ES-I3 (cell line): ENCODE measurements at regions not wholly inside any gene's neighbourhood (a gene's known extent, or its start where the extent isn't known, plus 50 kb on each side); places are given as distances from the start of the nearest gene placed in this dataset.
"Not testable (repeated sequence)": the region's sequence is repeated elsewhere in the genome, so short reads cannot be mapped to it uniquely, and the experiment has no call there.

ENCODE experiments used
- H3K36me3 ChIP-seq: 2 replicates; pipeline ENCODE4 v1.6.1; 2013; ENCODE audit warnings: mild to moderate bottlenecking, low read length, control low read depth, moderate library complexity; ENCODE audit not compliant: insufficient read depth
- H3K4me1 ChIP-seq: 2 replicates; pipeline ENCODE4 v1.6.1; 2013; ENCODE audit warnings: mild to moderate bottlenecking, control low read depth, low read length; ENCODE audit not compliant: insufficient read depth
- H3K9ac ChIP-seq: 2 replicates; pipeline ENCODE4 v1.6.1; 2013; ENCODE audit warnings: low read depth, mild to moderate bottlenecking, low read length, moderate library complexity
- H3K9me3 ChIP-seq: 2 replicates; pipeline ENCODE4 v1.6.1; 2013; ENCODE audit warnings: mild to moderate bottlenecking, low read length, moderate library complexity; ENCODE audit not compliant: control insufficient read depth, insufficient read depth

DNA sequence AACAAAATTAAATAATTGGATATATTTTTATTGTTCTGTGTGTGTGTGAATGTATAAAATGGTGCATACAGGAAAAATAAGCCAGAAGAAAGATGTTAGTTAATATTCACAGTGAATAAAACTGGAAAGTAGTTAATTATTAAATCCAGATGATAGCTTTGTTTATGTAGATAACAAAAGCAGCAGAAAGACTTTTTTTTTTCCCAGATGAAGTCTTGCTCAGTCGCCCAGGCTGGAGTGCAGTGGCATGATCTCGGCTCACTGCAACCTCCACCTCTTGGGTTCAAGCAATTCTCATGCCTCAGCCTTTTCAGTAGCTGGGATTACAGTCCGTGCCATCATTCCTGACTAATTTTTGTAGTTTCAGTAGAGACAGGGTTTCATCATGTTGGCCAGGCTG lies 140.1 kb downstream of the ZNF486 start:
- Histone ChIP-seq H3K9me3 (no peaks in the 10 kb centered on the region), H3K9ac (no peak overlapping the region), H3K36me3 (no peaks in the 10 kb centered on the region), H3K4me1 (no peaks in the 10 kb centered on the region)

DNA sequence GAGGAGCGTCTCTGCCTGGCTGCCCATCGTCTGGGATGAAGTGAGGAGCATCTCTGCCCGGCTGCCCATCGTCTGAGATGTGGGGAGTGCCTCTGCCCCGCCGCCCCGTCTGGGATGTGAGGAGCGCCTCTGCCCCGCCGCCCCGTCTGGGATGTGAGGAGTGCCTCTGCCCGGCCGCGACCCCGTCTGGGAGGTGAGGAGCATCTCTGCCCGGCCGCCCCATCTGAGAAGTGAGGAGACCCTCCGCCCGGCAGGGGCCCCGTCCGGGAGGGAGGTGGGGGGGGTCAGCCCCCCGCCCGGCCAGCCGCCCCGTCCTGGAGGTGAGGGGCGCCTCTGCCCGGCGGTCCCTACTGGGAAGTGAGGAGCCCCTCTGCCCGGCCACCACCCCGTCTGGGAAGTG lies 129.3 kb downstream of the ZNF486 start:
- not testable (repeated sequence) for H3K9me3 ChIP-seq, H3K36me3 ChIP-seq, H3K9ac ChIP-seq, H3K4me1 ChIP-seq

DNA sequence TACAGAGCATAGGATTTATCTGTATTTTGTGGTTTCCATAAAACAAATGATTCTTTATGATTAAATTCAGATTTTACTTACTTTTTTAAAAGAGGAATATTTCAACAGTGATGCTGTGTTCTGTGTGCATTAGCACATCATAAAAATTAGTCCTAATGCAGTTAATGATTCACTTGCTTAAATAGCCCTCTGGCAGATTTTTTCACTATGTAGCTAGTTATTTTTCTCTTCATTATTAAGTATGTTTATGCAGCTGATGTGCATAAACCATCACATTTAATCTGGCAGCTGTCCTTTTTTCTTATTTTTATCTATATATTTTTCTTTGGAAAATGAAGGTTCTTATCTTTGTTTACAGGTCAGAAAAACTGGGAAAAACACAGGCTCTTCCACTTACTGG lies 127.2 kb downstream of the ZNF486 start:
- Histone ChIP-seq H3K36me3 (no peaks in the 10 kb centered on the region), H3K9me3 (no peaks in the 10 kb centered on the region), H3K9ac (no peak overlapping the region), H3K4me1 (no peaks in the 10 kb centered on the region)

DNA sequence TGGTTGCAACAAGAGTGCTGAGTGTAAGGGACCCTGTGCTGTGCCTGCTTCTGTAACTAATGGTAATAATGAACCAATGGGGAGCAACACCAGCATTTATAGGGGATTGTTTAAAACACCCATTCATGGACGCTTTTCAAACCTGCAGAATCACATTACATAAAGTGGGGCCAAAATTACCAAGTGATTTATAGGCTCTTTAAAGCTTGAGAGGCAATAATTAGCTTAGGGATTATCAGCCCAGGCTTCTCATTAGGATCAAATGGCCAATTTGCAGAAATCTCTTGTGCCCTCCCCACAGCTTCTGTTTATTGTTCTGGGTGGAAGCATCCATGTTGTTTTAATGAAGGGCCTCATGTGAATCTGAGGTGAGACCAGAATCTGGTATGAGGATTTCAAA lies 125.5 kb downstream of the ZNF486 start:
- not testable (repeated sequence) for H3K36me3 ChIP-seq, H3K4me1 ChIP-seq, H3K9ac ChIP-seq, H3K9me3 ChIP-seq

DNA sequence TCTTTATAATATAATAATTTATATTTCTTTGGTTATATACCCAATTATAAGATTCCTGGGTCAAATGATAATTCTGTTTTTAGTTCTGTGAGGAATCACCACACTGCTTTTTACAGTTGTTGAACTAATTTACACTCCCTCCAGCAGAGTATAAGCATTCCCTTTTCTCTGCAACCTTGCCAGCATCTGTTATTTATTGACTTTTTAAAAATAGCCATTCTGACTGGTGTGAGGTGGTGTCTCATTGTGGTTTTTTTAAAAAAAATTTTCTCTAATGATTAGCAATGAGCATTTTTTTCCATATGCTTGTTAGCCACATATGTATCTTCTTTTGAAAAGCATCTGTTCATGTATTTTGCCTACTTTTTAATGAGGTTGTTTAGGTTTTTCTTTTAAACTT lies 122.2 kb downstream of the ZNF486 start:
- Histone ChIP-seq H3K9me3 (no peaks in the 10 kb centered on the region), H3K36me3 (no peaks in the 10 kb centered on the region), H3K4me1 (no peaks in the 10 kb centered on the region), H3K9ac (no peak overlapping the region)

DNA sequence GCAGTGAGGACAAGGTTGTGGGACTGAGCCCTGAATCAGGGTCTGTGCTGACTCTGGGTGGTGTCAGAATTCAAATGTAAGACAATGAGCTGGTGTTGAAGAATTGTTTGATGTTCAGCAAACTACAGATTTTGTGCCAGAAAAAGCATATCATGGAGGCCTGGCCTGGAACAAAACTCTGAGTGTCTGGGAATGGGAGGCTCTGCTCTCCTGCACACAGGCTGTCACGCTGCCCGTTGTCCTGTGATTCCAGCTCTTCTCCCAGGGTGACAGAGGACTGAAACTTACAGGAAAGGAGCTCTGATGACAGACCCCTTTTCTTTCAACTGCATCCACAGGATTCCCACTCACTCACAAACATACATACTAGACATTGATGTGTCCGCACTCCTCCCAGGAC lies 120.1 kb downstream of the ZNF486 start:
- Histone ChIP-seq H3K9ac (no peak overlapping the region), H3K36me3 (no peaks in the 10 kb centered on the region), H3K9me3 (no peaks in the 10 kb centered on the region), H3K4me1 (no peaks in the 10 kb centered on the region)

DNA sequence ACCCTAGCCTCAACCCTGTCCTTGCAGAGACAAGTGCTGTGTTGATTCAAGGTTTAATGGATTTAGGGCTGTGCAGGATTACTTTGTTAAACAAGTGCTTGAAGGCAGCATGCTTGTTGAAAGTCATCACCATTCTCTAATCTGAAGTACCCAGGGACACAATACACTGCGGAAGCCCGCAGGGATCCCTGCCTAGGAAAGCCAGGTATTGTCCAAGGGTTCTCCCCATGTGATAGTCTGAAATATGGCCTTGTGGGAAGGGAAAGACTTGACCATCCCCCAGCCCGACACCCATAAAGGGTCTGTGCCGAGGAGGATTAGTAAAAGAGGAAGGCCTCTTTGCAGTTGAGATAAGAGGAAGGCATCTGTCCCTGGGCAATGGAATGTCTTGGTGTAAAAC lies 118.9 kb downstream of the ZNF486 start:
- H3K9ac ChIP-seq, H3K36me3 ChIP-seq, H3K9me3 ChIP-seq, H3K4me1 ChIP-seq: not testable (repeated sequence)

DNA sequence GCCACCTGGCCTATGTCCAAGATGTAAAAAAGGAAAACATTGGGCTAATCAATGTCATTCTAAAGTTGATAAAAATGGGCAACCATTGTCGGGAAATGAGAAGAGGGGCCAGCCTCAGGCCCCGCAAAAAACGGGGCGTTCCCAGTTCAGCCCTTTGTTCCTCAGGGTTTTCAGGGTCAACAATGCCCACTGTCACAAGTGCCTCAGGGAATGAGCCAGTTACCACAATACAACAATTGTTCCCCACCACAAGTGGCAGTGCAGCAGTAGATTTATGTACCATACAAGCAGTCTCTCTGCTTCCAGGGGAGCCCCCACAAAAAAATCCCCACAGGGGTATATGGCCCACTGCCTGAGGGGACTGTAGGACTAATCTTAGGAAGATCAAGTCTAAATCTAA lies 112.5 kb downstream of the ZNF486 start:
- no peaks in the 10 kb centered on the region for H3K9me3 ChIP-seq
- H3K36me3 ChIP-seq = no peaks in the 10 kb centered on the region
- no peak overlapping the region for H3K9ac ChIP-seq
- H3K4me1 ChIP-seq = no peaks in the 10 kb centered on the region; the same call in 1 of the 2 replicates

DNA sequence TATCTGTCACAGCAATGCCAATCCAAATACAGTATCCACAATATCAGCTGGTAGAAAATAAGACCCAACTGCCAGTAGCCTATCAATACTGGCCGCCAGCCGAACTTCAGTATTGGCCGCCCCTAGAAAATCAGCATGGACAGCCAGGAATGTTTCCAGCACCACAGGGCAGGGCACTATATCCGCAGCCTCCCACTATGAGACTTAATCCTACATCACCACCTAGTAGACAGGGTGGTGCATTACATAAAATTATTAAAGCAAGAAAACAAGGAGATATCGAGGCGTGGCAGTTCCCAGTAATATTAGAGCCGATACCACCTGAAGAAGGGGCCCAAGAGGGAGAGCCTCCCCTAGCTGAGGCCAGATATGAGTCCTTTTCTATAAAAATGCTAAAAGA lies 111.3 kb downstream of the ZNF486 start:
- no peaks in the 10 kb centered on the region for H3K36me3 ChIP-seq
- no peaks in the 10 kb centered on the region for H3K9me3 ChIP-seq
- H3K4me1 ChIP-seq = no peaks in the 10 kb centered on the region; the same call in 1 of the 2 replicates
- no peak overlapping the region for H3K9ac ChIP-seq

DNA sequence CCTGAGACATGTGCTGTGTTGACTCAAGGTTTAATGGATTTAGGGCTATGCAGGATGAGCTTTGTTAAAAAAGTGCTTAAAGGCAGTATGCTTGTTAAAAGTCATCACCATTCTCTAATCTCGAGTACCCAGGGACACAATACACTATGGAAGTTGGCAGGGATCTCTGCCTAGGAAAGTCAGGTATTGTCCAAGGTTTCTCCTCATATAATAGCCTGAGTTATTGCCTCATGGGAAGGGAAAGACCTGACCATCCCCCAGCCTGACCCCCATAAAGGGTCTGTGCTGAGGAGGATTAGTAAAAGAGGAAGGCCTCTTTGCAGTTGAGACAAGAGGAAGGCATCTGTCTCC lies 109.7 kb downstream of the ZNF486 start:
- H3K9ac ChIP-seq, H3K4me1 ChIP-seq, H3K36me3 ChIP-seq, H3K9me3 ChIP-seq: not testable (repeated sequence)

DNA sequence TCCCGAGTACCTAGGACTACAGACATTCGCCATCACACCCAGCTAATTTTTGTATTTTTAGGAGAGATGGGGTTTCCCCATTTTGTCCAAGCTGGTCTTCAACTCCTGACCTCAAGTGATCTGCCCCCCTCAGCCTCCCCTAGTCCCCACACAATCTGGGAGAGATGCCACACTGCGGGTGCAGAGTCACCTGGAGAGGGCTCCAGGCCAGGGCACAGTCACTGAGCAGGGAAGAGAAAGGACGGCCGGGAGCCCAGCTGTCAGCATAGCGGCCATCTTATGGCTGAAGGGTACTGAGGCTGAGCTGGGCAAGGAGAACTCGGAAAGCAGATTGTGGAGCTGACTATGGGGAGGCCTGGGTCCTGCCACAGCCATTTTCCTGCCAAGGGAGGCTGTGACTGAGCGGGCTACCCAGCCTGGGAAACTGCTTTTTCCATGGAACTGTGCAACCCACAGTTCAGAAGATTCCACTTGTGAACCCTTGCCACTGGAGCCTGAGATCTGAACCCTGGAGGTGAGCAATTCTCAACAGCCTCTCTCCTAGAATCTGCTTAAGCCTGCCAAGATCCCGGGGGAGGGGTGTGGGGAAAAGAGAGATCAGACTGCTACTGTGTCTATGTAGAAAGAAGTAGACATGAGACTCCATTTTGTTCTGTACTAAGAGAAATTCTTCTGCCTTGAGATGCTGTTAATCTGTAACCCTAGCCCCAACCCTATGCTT lies 109.2 kb downstream of the ZNF486 start:
- no peaks in the 10 kb centered on the region; the same call in 1 of the 2 replicates for H3K4me1 ChIP-seq
- H3K9me3 ChIP-seq = no peaks in the 10 kb centered on the region
- H3K36me3 ChIP-seq = no peaks in the 10 kb centered on the region
- no peak overlapping the region for H3K9ac ChIP-seq

DNA sequence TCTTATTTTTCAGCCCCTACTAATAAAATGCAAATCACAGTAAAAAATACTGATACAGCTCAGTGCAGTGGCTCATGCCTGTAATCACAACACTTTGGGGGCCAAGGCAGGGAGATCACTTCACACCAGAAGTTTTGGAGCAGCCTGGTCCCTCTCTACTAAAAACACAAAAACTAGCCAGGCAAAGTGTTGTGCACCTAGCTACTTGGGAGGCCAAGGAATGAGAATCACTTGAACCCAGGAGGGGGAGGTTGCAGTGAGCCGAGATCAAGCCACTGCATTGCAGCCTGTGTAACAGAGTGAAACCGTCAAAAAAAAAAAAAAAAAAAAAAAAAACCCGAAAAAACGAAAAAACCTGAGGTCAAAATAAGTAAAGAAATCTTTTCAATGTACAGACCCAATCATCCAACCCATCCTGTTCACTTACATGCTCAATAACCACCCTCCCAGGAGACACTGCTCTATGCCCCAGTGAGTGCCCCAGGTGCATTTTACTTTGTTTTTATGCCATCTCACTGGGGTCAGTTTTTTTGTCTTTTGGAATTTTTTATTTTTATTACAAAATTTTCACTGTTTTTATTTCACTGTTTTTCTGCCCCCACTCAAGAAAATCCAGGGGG lies 107.0 kb downstream of the ZNF486 start:
- no peaks in the 10 kb centered on the region for H3K36me3 ChIP-seq
- H3K9ac ChIP-seq = no peak overlapping the region
- H3K4me1 ChIP-seq = no peaks in the 10 kb centered on the region; the same call in 1 of the 2 replicates
- no peaks in the 10 kb centered on the region for H3K9me3 ChIP-seq

DNA sequence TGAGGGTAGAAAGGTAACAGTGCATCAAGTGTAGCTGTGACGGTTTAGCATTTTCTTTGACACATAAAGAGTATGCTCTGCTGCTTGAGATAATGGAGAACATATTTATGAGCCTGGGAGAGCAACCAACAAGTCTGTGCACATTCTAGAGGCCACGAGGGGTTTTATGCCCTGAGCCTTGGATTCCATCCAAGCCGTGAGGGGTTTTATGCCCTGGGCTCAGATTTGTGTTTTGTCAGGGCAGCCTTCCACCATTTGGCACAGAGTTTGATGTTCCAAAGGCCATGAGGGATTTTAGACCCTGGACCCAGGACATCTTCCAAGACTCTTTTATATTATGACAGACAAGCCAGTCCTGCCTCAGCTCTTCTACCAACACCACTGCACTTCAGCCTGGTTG lies 106.4 kb downstream of the ZNF486 start:
- H3K4me1 ChIP-seq = no peaks in the 10 kb centered on the region; the same call in 1 of the 2 replicates
- no peak overlapping the region for H3K9ac ChIP-seq
- H3K36me3 ChIP-seq = no peaks in the 10 kb centered on the region
- H3K9me3 ChIP-seq = no peaks in the 10 kb centered on the region

DNA sequence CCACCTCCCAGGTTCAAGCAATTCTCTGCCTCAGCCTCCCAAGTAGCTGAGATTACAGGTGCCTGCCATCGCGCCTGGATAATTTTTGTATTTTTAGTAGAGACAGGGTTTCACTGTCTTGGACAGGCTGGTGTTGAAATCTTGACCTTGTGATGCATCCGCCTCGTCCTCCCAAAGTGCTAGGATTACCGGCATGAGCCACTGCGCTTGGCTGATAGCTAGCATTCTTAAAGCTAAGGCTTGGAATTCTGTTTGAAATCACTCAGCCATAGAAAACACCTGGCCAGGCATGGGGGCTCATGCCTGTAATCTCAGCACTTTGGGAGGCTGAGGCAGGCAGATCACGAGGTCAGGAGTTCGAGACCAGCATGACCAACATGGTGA lies 105.6 kb downstream of the ZNF486 start:
- H3K9me3 ChIP-seq, H3K4me1 ChIP-seq, H3K9ac ChIP-seq, H3K36me3 ChIP-seq: not testable (repeated sequence)

DNA sequence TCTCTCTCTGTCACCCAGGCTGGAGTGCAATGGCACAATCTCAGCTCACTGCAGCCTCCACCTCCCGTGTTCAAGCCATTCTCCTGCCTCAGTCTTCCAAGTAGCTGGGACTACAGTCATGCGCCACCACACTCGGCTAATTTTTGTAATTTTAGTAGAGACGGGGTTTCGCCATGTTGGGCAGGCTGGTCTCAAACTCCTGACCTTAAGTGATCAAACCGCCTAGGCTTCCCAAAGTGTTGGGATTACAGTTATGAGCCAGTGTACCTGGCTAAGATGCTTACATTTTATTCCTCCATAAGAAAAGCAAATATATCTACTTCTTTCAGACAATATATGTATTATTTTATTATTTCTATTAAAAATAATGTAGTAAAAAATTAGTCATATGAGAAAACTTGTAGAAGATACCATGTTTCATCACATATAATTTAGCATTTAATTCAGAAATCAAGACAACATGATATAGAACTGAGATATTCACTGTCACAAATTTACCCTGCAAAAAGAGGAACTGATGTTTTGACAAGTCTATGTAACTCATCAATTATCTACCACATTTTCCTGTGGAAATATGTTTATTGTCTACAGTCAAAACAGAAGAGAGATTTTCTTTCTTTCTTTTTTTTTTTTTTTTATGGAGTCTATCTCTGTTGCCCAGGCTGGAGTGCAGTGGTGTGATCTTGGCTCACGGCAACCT lies 105.1 kb downstream of the ZNF486 start:
- H3K9me3 ChIP-seq, H3K36me3 ChIP-seq, H3K4me1 ChIP-seq, H3K9ac ChIP-seq: not testable (repeated sequence)
